ENCODE measurements at regions not wholly inside any gene's neighbourhood (a gene's known extent, or its start where the extent isn't known, plus 50 kb on each side); places are given as distances from the start of the nearest gene placed in this dataset.

GRCh38 chr5:17854901-17855300 is 220.6 kb downstream of the TAF11L14 start:
- TF ChIP-seq POLR2A (IDR thresholded peaks at IDR 0.05) (no peak), CTCF (IDR thresholded peaks at IDR 0.05) (no peak)
